ENCODE measurements at regions not wholly inside any gene's neighbourhood (a gene's known extent, or its start where the extent isn't known, plus 50 kb on each side); places are given as distances from the start of the nearest gene placed in this dataset.
"Not testable (repeated sequence)": the region's sequence is repeated elsewhere in the genome, so short reads cannot be mapped to it uniquely, and the experiment has no call there.

DNA sequence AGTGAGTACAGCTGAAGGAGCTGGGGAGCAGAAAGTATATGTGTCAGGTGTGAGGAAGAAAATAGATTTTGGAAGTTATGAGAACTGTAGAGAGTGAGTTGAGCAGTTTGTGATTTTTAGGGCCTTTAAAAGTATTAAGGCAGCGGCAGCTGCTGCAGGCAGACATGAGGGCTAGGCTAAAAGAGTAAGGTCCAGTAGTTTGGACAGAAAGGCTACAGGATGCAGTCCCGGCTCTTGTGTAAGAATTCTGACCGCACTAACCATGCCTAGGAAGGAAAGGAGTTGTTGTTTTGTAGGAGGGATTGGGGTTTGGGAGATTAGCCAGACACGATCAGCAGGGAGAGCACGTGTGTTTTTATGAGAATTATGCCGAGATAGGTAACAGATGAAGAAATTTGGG lies 1144.9 kb downstream of the SORCS1 start:
- not testable (repeated sequence) for TF ChIP-seq CTCF, POLR2A (IDR thresholded peaks at IDR 0.05)
